ENCODE measurements at regions not wholly inside any gene's neighbourhood (a gene's known extent, or its start where the extent isn't known, plus 50 kb on each side); places are given as distances from the start of the nearest gene placed in this dataset.

- H3K27me3 ChIP-seq (ENCODE audit: control insufficient read depth in 4 of 4, insufficient read depth in 4 of 4, low read length in 3 of 4): no peaks in the 10 kb centered on the region
- H3K36me3 ChIP-seq (ENCODE audit: control insufficient read depth in 4 of 4, insufficient read depth in 3 of 4, low read depth in 1 of 4, low read length in 3 of 4): no peaks in the 10 kb centered on the region
- no peak overlapping the region for H3K4me3 ChIP-seq (ENCODE audit: low read depth in 1 of 3, low read length in 3 of 3)
- TF ChIP-seq MAX (IDR thresholded peaks at IDR 0.05) (no peak), REST (IDR thresholded peaks at IDR 0.05) (no peak), HNF4G (IDR thresholded peaks at IDR 0.05) (no peak), RAD21 (IDR thresholded peaks at IDR 0.05) (no peak), NR2F2 (IDR thresholded peaks at IDR 0.05) (no peak), FOXA1 (IDR thresholded peaks at IDR 0.05) (no peak), YY1 (IDR thresholded peaks at IDR 0.05) (no peak), ZBTB33 (IDR thresholded peaks at IDR 0.05) (no peak)
- no peaks in the 10 kb centered on the region for H3K9me3 ChIP-seq (ENCODE audit: control insufficient read depth in 4 of 4, low read length in 3 of 4)
- DNase-seq (ENCODE audit: low spot score): no peak
- peaks cover 0 to 19% (median 13%) of the 10 kb centered on the region in 4 donors for H3K4me1 ChIP-seq (ENCODE audit: control insufficient read depth in 4 of 4, insufficient read depth in 4 of 4, low read length in 3 of 4)
- no peak overlapping the region for H3K27ac ChIP-seq (ENCODE audit: low read depth in 1 of 2, low read length in 2 of 2)
- no peak overlapping the region for H3K9ac ChIP-seq (ENCODE audit: low read depth in 1 of 2, low read length in 2 of 2)
- WGBS: 89% methylated on average over 2 of the region's 2 CpGs
Measured at GRCh38 chr7:11233871-11234270, 260.2 kb downstream of the PHF14 start.

GRCh38 chr7:11235491-11235890 lies 261.8 kb downstream of the PHF14 start:
- Histone ChIP-seq H3K4me1 (ENCODE audit: control insufficient read depth in 4 of 4, insufficient read depth in 4 of 4, low read length in 3 of 4) (peaks cover 0 to 18% (median 12%) of the 10 kb centered on the region in 4 donors), H3K27ac (ENCODE audit: low read depth in 1 of 2, low read length in 2 of 2) (no peak overlapping the region), H3K9me3 (ENCODE audit: control insufficient read depth in 4 of 4, low read length in 3 of 4) (no peaks in the 10 kb centered on the region), H3K4me3 (ENCODE audit: low read depth in 1 of 3, low read length in 3 of 3) (no peak overlapping the region), H3K9ac (ENCODE audit: low read depth in 1 of 2, low read length in 2 of 2) (no peak overlapping the region), H3K36me3 (ENCODE audit: control insufficient read depth in 4 of 4, insufficient read depth in 3 of 4, low read depth in 1 of 4, low read length in 3 of 4) (no peaks in the 10 kb centered on the region), H3K27me3 (ENCODE audit: control insufficient read depth in 4 of 4, insufficient read depth in 4 of 4, low read length in 3 of 4) (no peaks in the 10 kb centered on the region)
- no peak for TF ChIP-seq YY1 (IDR thresholded peaks at IDR 0.05)
- TF ChIP-seq MAX (IDR thresholded peaks at IDR 0.05): no peak
- TF ChIP-seq CTCF (IDR thresholded peaks at IDR 0.05; ENCODE audit: low read depth, low read length, missing input control): no peak
- no peak for TF ChIP-seq TAF1 (conservative IDR thresholded peaks at IDR 0.05)
- no peak for TF ChIP-seq FOXA1 (IDR thresholded peaks at IDR 0.05)
- no peak for TF ChIP-seq HNF4A (conservative IDR thresholded peaks at IDR 0.05)
- TF ChIP-seq SP1 (IDR thresholded peaks at IDR 0.05): no peak
- no peak for TF ChIP-seq ZBTB33 (IDR thresholded peaks at IDR 0.05)
- TF ChIP-seq FOXA2 (IDR thresholded peaks at IDR 0.05): no peak
- no peak for TF ChIP-seq JUND (IDR thresholded peaks at IDR 0.05)
- TF ChIP-seq RXRA (IDR thresholded peaks at IDR 0.05): no peak
- no peak for TF ChIP-seq EGR1 (IDR thresholded peaks at IDR 0.05; ENCODE audit: low read depth in 2 of 2)
- TF ChIP-seq REST (IDR thresholded peaks at IDR 0.05): no peak
- TF ChIP-seq GABPA (IDR thresholded peaks at IDR 0.05 in 1 of 2, conservative IDR thresholded peaks at IDR 0.05 in 1 of 2): no peak
- TF ChIP-seq HNF4G (IDR thresholded peaks at IDR 0.05): no peak
- no peak for TF ChIP-seq NR2F2 (IDR thresholded peaks at IDR 0.05)
- no peak for TF ChIP-seq ATF3 (IDR thresholded peaks at IDR 0.05)
- WGBS: 89% methylated on average over 8 of the region's 8 CpGs
- no peak for DNase-seq (ENCODE audit: low spot score)

Measured in liver (tissue), 8 donors.